ENCODE measurements at regions not wholly inside any gene's neighbourhood (a gene's known extent, or its start where the extent isn't known, plus 50 kb on each side); places are given as distances from the start of the nearest gene placed in this dataset.
"Not testable (repeated sequence)": the region's sequence is repeated elsewhere in the genome, so short reads cannot be mapped to it uniquely, and the experiment has no call there.

GRCh38 chr12:107375231-107375630 is 281.9 kb upstream of the CRY1 start:
- DNase-seq: no peak

GRCh38 chr12:107377596-107378385 is 284.4 kb upstream of the CRY1 start:
- DNase-seq: no peak

GRCh38 chr12:107378609-107379008 is 285.3 kb upstream of the CRY1 start:
- DNase-seq: no peak

DNA sequence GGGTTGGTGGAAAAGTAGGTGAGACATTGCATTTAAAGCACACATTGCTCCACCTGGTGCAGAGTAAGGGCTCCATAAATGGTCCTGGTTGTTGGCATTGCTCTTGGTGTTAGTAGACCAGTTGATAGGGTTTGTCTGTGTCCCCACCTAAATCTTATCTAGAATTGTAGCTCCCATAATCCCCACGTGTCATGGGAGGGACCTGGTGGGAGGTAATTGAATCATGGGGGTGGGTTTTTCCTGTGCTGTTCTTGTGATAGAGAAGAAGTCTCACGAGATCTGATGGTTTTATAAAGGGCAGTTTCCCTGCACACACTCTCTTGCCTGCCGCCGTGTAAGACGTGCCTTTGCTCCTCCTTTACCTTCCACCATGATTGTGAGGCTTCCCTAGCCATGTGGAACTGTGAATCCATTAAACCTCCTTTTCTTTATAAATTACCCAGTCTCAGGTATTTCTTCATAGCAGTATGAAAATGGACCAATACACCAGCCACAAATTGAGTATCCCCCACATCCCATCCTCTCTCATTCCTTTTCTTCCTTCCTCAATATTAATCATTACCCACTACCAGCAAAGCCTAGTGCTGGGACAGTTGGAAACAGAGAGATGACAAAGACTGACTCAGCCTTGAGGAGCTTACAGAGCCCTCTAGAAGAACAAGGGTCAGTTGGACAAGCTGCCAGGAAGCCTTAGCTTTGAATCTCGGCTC is 285.9 kb upstream of the CRY1 start:
- not testable (repeated sequence) for DNase-seq

DNA sequence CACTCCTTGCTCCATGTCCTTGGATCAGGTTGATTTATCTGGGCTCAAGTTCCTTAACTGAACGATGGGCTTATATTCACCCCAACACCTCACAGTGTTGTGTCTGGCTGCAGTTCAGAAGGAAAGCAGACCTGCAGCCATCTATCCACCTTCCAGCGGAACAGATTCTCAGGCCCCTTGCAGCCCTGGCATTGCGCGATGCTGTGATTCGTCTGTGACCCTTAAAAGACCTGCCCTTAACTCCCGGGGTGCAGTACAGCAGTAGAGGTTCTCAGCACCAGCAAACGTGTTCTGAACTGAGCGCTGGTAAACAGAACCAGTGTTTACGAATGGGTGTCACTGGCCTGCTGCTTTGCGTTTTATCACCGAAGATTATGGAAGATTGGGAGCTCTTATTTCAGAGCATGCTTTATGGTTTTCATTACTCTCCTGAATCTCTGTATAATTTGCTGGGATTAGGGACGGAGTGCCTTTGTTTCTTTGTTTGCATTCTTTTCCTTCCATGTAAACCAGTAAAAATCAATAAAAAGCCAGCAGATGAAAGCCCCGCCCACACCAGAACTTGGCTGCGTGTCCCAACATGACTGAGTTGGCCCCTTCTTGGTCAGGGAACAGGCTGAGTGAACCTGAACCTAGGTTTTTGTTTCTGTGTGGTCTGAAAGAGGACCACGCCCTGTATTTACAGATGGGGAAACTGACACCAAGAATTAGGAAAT is 286.7 kb upstream of the CRY1 start:
- DNase-seq: no peak

- no peak for DNase-seq
These were observed 291.3 kb upstream of the CRY1 start for GRCh38 chr12:107384645-107385044.

DNA sequence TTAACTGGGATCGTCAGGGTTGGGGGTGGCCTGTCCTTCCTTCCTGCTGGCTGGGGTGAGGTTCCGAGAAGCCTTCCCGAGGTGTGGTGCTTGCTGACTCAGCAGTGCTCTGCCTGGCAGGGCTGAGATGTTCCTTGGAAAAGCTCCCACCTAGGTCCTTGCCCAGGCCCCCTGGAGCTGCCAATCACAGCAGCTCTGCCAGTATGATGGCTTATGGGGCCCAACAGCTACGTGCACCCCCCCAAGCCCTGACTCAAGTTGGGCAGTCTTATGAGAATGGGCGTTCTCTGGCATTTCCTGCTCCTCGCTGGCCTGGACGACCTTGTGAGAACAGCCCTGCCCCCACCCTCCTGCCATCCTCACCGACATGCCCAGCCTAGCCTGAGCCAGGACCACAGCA is 292.2 kb upstream of the CRY1 start:
- no peak for DNase-seq

DNA sequence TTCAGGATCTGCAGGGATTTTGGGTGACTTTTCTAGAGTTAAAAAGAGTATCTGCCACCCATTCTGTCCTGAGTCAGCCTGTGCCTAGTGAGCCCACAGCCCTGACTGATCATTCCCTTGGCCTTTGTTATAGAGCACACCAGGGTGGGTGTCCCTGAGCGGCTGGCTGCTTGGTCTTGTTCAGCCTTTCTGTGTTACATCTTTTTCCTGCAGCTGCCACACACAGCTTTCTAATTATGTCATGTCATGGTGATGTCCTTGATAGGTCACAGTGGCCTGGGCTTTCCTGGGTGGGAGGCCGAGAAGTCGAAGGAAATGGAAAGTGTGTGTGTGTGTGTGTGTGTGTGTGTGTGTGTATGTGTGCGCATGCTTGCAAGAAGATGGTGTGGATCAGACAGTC is 293.2 kb upstream of the CRY1 start:
- no peak for DNase-seq

DNA sequence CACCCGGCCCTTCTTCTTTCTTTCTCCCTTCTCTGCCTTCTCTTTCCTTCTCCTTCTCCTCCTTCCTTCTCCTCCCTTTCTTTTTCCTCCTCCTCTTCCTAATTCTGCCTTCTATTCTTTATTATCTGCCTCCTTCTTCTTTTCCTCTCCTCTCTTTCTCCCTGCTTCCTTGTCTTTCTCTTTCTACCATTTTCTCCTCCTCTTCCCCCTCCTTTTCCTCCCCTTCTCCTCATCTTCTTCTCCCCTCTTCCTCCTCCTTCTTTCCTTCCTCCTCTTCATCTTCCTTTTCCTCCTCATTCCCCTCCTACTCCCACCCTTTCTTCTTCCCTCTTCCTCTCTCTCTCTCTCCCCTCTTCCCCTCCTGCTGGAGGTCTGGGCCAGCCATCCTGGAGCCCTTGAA is 294.9 kb upstream of the CRY1 start:
- DNase-seq: no peak

- no peak for DNase-seq
These were observed 295.2 kb upstream of the PWP1 start for GRCh38 chr12:107390414-107390813.

- no peak for DNase-seq
These were observed 292.4 kb upstream of the PWP1 start for GRCh38 chr12:107393043-107393717.

DNA sequence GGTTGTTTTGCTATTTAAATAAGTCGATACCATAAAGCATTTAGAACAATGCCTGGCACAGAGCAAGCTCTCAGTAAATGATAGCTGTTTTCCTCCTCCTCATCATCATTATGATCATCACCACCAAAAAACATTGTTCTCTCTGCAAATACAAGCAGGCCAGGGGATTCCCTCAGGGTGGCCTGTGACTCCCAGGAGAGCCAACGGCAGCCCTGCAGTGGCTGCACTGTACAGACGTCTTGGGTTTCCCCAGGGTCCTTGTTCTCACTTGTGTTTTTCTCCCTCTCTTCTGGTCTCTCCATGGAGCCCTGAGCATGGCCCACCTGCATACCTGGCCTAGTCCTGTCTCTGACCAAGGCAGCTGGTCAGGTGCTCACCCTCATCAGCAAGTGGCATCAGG is 290.9 kb upstream of the PWP1 start:
- no peak for DNase-seq

DNA sequence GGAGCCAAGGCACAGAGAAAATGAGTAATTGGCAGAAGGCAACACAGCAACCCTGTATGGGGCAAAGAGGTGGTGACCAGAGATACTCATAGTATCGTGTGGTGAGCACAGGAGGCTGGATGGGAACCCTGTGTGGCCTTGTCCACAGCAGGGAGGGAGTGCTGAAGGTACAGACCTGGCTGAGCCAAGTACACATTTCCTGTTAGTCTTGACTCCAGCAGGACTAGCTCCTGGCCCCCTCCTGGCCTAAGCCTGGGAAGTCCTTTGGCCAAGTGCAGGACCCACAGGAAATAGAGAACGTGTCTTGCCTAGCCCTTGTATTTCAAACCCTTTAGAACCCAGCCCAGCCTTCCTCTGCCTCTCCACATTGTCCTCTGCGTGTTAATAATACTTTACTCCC is 289.8 kb upstream of the PWP1 start:
- DNase-seq: no peak

GRCh38 chr12:107396991-107397390 is 288.6 kb upstream of the PWP1 start:
- DNase-seq: no peak

GRCh38 chr12:107397890-107398500 is 287.6 kb upstream of the PWP1 start:
- no peak for DNase-seq

DNA sequence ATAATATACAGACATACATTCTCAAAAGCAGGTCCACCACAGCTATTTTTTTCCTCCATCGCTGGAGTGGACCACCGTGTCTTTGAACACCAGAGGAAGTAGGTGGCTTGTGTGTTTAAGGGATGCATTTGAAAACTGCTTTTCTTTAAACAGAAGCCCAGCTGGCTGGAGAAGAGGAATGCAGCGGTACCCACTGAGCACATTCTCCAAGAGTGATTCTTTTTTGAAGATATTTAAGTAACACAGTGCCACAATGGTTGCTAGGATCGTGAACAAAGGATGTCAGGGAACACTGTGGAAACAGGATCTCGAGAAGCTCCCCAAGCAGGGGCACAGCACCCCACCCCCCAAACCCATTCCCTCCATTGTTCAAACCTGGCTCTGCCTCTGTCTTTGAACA is 286.6 kb upstream of the PWP1 start:
- no peak for DNase-seq

- DNase-seq: no peak
These were observed 284.7 kb upstream of the PWP1 start for GRCh38 chr12:107400686-107401447.

DNA sequence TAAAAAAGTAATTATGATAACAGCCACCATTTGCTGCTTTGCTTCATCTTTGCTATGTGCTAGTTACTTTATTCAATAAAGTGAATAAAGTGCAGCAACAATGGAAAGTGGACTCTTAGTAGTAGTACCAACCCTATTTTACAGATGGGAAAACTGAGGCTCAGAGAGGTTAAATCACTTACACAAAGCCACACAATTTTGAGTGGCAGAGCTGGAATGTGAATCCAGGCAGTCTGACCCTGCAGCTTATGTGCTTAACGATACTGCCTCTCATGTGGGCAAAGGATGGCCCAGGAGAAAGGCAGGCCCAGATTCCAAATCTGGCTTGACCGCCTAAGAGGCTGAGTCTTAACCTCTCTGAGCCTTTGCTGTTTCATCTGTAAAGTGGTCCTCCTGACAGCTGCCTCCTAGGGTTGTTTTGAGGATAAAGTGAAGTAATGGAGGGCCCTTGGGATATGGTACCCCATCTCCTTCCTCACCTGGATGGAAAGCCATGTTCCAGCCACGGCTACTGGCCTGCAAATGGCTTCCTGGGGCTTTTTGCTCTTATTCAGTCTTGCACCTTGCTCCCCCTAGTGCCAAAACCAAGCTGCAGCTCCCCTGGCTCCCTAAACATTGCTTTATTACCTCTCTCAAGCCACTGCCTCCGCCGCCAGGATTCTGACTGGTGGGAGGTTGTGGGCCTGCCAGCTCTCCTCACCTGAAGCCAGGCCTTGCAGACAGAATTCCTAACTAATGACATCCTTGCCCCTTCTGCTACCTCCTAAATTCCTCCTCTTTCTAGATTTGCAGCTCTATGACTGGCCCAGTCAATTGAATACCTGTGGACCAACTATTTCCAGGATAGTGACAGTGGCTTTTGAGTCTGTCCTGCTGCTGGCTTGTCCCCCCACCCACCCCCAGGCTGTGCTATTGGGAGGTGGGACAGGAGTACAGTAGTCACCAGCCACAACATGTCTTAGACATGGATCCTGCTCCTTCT is 283.3 kb upstream of the PWP1 start:
- peak; percentile 29 for DNase-seq

- DNase-seq: no peak
These were observed 280.6 kb upstream of the PWP1 start for GRCh38 chr12:107404981-107405380.

GRCh38 chr12:107405436-107405835 is 280.2 kb upstream of the PWP1 start:
- DNase-seq: no peak

DNA sequence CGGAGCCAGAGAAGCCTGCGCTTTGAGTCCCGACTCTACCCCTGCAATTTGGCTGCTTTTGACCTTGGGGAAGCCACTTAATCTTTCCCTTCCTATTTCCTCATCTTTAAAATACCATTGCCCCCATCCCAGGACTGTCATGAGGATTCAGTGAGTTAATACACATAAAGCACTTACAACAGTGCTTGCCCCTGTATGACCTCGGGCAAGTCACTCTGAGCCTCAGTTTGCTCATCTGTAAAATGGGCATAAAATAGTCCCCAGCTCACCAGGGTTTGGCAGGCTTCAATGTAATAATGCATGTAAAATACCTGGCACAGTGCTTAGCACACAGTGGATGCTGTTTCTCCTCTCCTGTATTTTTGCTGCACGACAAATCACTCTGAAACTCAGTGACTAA is 278.7 kb upstream of the PWP1 start:
- DNase-seq: no peak
